ENCODE measurements at regions not wholly inside any gene's neighbourhood (a gene's known extent, or its start where the extent isn't known, plus 50 kb on each side); places are given as distances from the start of the nearest gene placed in this dataset.

GRCh38 chr7:18290865-18291264 lies 204.7 kb upstream of the HDAC9 start:
- no peak for FAIRE-seq
- Histone ChIP-seq H3K4me1 (no peaks in the 10 kb centered on the region), H3K9me3 (no peaks in the 10 kb centered on the region), H3K4me3 (no peak overlapping the region), H3K4me2 (no peak overlapping the region), H3K27ac (no peak overlapping the region)
- 83% methylated on average over 1 of the region's 1 CpG for WGBS (ENCODE audit: missing lambda C conversion rate)
- CTCF ChIA-PET: no interaction called here
- POLR2A ChIA-PET: no interaction called here
- TF ChIP-seq HOXB5 (CRISPR knock-in tag; IDR thresholded peaks at IDR 0.05) (no peak), NR3C1 (IDR thresholded peaks at IDR 0.05) (no peak), FOXS1 (CRISPR knock-in tag; IDR thresholded peaks at IDR 0.05) (no peak), MYC (IDR thresholded peaks at IDR 0.05; ENCODE audit: borderline replicate concordance, low read length) (no peak), BCL3 (IDR thresholded peaks at IDR 0.05) (no peak), MAFK (IDR thresholded peaks at IDR 0.05; ENCODE audit: partially characterized antibody) (no peak), TP53 (CRISPR knock-in tag; IDR thresholded peaks at IDR 0.05) (no peak), POLR2A (IDR thresholded peaks at IDR 0.05; ENCODE audit: low read length) (no peak), HOXA7 (CRISPR knock-in tag; IDR thresholded peaks at IDR 0.05) (no peak)
- ATAC-seq: no peak
- DNase-seq (ENCODE audit: low read depth in 1 of 2, low spot score in 1 of 2): no peak

- ChIA-PET POLR2A (no interaction called here), CTCF (no interaction called here)
- Histone ChIP-seq H3K9me3 (no peaks in the 10 kb centered on the region), H3K4me3 (no peak overlapping the region), H3K4me1 (no peaks in the 10 kb centered on the region), H3K27ac (no peak overlapping the region), H3K4me2 (no peak overlapping the region)
- FAIRE-seq (no peak), ATAC-seq (no peak), DNase-seq (ENCODE audit: low read depth in 1 of 2, low spot score in 1 of 2) (no peak)
- WGBS (ENCODE audit: missing lambda C conversion rate): 70% methylated on average over 2 of the region's 2 CpGs
- TF ChIP-seq CHD2 (IDR thresholded peaks at IDR 0.05; ENCODE audit: low read length, partially characterized antibody): no peak
- no peak for TF ChIP-seq PHF8 (IDR thresholded peaks at IDR 0.05; ENCODE audit: borderline replicate concordance, low read depth)
- no peak for TF ChIP-seq SMC3 (IDR thresholded peaks at IDR 0.05)
- no peak for TF ChIP-seq POLR2A (IDR thresholded peaks at IDR 0.05; ENCODE audit: low read length)
- TF ChIP-seq FOSL2 (IDR thresholded peaks at IDR 0.05): no peak
- no peak for TF ChIP-seq FOSL2 (CRISPR knock-in tag; IDR thresholded peaks at IDR 0.05)
- no peak for TF ChIP-seq MYC (IDR thresholded peaks at IDR 0.05; ENCODE audit: borderline replicate concordance, low read length)
These were observed 203.0 kb upstream of the HDAC9 start for GRCh38 chr7:18292584-18292983.

- DNase-seq (ENCODE audit: low read depth in 1 of 2, low spot score in 1 of 2): no peak
- H3K4me3 ChIP-seq: no peak overlapping the region
- 60% methylated on average over 2 of the region's 2 CpGs for WGBS (ENCODE audit: missing lambda C conversion rate)
- H3K9me3 ChIP-seq: no peaks in the 10 kb centered on the region
- no peak overlapping the region for H3K27ac ChIP-seq
- ChIA-PET POLR2A (no interaction called here), CTCF (interaction anchor here (1.0 kb wide), 1 partner anchor 26 kb away, joined by 4 read pairs; no protein-coding TSS in a partner anchor)
- TF ChIP-seq TP53 (CRISPR knock-in tag; IDR thresholded peaks at IDR 0.05): no peak
- TF ChIP-seq FOXS1 (CRISPR knock-in tag; IDR thresholded peaks at IDR 0.05): no peak
- no peak for TF ChIP-seq POLR2AphosphoS2 (conservative IDR thresholded peaks at IDR 0.05; ENCODE audit: low read length)
- no peak for TF ChIP-seq PBX3 (IDR thresholded peaks at IDR 0.05)
- no peak for TF ChIP-seq HES2 (IDR thresholded peaks at IDR 0.05)
- TF ChIP-seq ZFP36 (IDR thresholded peaks at IDR 0.05; ENCODE audit: borderline replicate concordance, partially characterized antibody): no peak
- no peak for TF ChIP-seq RFX5 (IDR thresholded peaks at IDR 0.05)
- TF ChIP-seq RARB (CRISPR knock-in tag; IDR thresholded peaks at IDR 0.05): no peak
- no peak for TF ChIP-seq JUN (IDR thresholded peaks at IDR 0.05)
- TF ChIP-seq NFE2L2 (conservative IDR thresholded peaks at IDR 0.05; ENCODE audit: low read length): no peak
- TF ChIP-seq ZSCAN20 (CRISPR knock-in tag; IDR thresholded peaks at IDR 0.05): no peak
- no peak for TF ChIP-seq POLR2A (IDR thresholded peaks at IDR 0.05; ENCODE audit: low read length)
- no peak for TF ChIP-seq KDM1A (IDR thresholded peaks at IDR 0.05; ENCODE audit: low read depth)
- TF ChIP-seq USF2 (IDR thresholded peaks at IDR 0.05): no peak
- TF ChIP-seq NR3C1 (IDR thresholded peaks at IDR 0.05): no peak
- FAIRE-seq: no peak
- no peak overlapping the region for H3K4me2 ChIP-seq
- no peaks in the 10 kb centered on the region for H3K4me1 ChIP-seq
- no peak for ATAC-seq
These were observed 201.8 kb upstream of the HDAC9 start for GRCh38 chr7:18293759-18294158.
